ENCODE measurements at regions not wholly inside any gene's neighbourhood (a gene's known extent, or its start where the extent isn't known, plus 50 kb on each side); places are given as distances from the start of the nearest gene placed in this dataset.

DNA sequence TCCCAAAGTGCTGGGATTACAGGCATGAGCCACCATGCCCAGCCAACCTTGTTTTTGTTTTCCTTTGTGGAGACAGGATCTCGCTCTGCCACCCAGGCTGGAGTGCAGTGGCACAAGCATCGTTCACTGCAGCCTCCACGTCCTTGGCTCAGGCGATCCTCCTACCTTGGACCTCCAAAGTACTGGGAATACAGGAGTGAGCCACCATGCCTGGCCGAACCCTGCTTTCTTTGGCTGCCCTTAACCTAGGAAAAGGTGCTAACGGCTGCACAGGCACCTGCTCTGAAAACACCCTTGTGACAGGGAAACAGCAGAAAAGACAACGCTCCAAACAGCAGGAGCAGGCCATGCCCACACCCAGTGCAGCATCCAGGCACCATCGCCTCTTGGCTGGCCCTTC, 71.9 kb downstream of the OAT start:
- no peak for DNase-seq

- DNase-seq: no peak
These were observed 73.2 kb downstream of the OAT start for GRCh38 chr10:124345521-124345920.

- DNase-seq: no peak
These were observed 73.8 kb downstream of the OAT start for GRCh38 chr10:124344931-124345330.

DNA sequence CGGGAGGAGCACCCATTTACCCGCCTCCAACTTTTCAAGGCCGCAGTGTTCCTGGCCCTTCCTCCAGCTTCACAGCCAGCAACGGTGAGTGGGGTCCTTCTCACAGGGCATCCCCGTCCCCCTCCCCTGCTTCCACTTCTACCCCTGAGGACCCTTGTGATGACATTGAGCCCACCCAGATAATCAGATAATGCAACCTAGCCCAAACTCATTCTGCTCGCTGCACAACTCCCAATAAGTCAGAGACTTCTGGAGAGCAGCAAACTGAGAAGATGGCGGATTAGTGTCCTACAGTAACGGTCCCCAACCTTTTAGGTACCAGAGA, 74.5 kb downstream of the OAT start:
- DNase-seq: no peak

DNA sequence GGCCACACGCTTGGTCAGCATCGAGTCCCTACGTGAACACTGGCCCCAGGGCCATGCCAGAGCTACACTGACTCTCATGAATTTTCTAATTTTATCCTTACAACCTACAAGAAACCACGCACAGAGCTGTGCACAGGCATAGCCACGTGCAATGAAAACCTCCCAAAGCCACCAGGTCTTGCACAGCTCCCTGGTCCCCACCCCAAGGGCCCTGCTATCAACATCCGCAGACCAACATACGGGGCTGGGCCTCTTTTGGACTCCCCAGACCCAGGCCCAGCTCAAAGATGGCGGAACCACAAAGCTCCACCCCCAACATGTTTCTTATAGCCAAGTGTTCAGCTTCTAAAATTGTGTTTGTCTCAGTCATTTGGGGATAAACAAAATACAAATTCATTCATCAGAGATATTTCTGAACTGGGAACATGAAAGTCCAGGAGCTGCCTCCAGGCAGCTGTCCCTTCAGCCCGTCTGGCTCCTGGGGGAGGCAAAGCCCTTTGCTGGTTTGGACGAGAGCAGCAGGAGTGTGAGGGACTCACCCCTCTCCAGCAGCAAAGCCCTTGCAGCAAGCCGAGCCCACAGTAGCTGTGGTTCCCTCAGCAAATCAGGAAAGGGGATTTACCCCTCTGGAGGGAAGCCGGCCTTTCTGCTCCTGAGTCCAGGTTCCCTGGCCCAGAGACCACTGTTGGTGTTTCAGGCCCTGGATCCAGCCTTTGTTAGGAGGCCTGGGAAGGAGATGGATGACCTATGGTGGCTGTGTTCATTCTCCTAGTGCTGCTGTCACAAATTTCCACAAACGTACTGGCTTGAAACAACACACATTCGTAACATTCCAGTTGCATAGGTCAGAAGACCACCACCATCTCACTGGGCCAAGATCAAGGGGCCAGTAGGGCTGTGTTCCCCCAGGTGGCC, 75.1 kb downstream of the OAT start:
- no peak for DNase-seq

DNA sequence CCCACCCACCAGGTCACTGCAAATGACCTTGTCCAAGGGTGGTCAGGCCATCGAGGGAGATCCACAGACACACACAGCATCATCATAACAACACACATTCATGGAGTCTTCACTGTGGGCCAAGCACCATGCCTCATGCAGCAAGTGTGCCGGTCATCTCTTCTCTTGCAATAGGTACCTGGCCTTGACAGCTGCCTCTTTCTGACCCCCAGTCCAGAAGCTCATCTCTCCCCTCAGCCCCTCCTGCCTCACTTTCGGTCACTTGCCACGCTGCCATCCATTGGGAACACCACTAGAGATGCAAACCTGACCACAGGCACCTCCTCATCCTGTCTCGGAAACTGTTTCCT, 75.9 kb downstream of the OAT start:
- no peak for DNase-seq

DNA sequence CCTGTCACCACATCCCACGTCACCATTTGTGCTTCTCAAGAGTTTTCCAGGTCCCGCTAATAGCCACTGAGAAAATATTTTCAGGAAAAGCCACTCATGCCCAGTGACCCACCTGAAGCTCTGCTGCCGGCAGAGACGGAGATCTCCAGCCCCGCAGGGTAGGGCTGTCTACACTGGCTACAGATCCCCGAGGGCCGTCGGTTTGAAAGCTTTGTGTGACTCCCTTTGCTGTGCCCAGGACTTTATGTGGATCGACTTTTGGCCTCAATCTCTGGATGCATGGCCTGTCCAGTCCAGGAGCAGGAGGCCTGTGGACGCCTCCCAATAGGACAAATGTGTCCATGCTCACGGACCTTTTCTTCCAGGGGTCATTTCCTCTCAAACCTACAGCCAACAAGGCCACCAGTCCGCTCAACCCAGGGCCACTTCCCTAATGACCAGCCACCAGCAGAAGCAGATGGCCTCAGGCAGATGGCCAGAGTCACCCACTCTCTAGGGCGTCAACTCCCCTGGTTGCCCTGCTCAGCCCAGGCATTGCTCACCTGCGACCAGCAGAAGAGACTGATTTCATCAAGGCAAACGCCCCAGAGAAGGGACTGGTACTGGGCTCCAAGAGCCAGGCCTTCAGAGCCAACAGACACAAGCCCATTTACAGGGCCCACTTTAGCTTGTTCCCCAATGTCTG, 76.4 kb downstream of the OAT start:
- DNase-seq: no peak

GRCh38 chr10:124341768-124342135, 77.0 kb downstream of the OAT start:
- no peak for DNase-seq

- DNase-seq: no peak
These were observed 78.5 kb downstream of the OAT start for GRCh38 chr10:124340033-124340760.

- DNase-seq: no peak
These were observed 79.3 kb downstream of the OAT start for GRCh38 chr10:124339119-124340032.

- no peak for DNase-seq
These were observed 80.3 kb downstream of the OAT start for GRCh38 chr10:124338276-124338925.

DNA sequence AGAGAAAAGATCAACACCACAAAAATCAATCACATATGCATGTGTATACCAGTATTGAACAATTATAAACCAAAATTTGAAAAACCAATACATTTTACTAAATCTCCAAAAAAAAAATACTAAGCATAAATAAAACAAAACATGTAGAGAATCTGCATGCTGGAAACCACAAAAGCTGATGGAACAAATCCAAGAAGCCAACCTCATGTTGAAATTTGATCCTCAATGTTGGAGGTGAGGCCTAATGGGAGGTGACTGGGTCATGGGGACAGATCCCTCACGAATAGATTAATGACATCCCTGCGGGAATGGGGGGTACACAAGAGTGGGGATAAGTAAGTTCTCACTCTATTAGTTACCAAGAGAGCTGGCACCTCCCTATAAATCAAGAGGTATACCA, 82.5 kb downstream of the OAT start:
- no peak for DNase-seq

DNA sequence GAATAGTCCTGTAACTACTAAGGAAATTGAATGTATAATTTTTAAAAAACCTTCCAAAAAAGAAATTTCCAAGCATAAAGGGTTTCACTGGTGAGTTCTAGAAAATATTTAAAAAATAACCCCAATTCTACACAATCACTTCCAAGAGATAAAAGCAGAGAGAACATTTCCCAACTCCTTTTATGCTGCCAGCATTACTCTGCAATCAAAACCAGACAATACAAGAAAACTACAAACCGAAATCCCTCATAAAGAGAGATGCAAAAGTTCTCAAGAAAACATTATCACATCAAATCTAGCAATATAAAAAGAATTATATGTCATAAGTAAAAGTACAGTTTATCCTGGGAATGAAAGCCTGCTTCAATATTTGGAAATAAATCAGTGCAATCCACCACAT, 84.8 kb downstream of the OAT start:
- DNase-seq: no peak

- DNase-seq: no peak
These were observed 86.3 kb downstream of the OAT start for GRCh38 chr10:124332426-124332825.

DNA sequence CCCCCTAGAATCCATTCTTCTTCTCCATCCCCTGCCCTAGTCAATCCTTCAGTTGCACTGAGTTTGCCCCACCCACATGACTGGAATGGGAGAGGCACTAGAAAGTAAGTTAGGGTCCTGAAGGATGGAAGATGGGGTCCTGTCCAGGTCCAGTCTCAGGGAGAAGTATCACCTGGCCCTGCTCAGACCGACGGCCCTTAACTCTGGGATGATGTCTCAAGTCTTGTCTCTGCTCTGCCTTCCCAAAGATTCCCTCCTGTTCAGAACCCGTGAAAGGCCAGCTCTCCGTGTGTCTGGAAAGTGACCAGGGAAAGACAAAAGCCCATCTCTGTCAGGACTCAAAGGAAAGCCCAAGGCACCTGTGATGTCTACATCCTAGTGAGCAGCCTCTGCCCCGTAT, 88.8 kb downstream of the OAT start:
- no peak for DNase-seq

GRCh38 chr10:124329362-124329761, 89.4 kb downstream of the OAT start:
- no peak for DNase-seq

- DNase-seq: no peak
These were observed 90.1 kb downstream of the OAT start for GRCh38 chr10:124328477-124329220.

DNA sequence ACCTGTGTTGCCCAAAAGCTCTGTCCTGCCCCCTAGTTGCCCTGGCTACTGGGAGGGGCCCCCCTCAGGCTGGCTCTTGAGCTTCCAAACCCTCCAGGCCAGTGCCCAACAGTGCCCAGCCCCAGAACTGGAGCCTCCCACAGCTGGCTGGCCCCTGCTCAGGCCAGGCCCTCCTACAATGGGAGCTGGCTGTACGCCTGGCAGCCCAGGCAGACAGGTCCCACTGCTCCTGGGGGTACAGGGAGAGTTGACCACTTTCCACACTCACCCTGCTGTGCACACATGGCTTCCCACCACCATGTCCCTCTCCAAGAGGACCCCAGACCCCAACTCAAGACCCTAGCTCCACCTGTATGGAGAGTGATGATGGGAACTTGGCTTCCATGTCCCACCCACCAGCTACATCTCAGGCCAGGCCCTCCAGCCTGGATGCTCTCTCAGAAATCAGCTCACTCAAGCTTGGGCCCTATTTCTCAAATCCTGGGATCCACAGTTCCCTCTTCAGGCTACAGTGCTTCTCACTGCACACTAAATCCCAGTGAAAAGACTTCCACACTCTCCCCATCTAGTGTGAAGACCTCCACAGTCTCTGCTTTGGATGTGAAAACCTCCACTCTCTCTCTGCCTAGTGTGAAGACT, 92.6 kb downstream of the OAT start:
- DNase-seq: no peak

- no peak for DNase-seq
These were observed 93.1 kb downstream of the OAT start for GRCh38 chr10:124325633-124325914.

- DNase-seq: no peak
These were observed 93.7 kb downstream of the OAT start for GRCh38 chr10:124324856-124325632.

GRCh38 chr10:124324451-124324850, 94.3 kb downstream of the OAT start:
- DNase-seq: no peak
